Activated naive CD8-positive, alpha-beta T cell treated with anti-CD3 and anti-CD28 coated beads for 36 hours (primary cell): ENCODE measurements at regions not wholly inside any gene's neighbourhood (a gene's known extent, or its start where the extent isn't known, plus 50 kb on each side); places are given as distances from the start of the nearest gene placed in this dataset.
"Not testable (repeated sequence)": the region's sequence is repeated elsewhere in the genome, so short reads cannot be mapped to it uniquely, and the experiment has no call there.

ENCODE experiments used
- DNase-seq: peaks from one replicate; pipeline ENCODE4 v3.0.0; 2021
- H3K27ac Mint-ChIP-seq: one replicate; pipeline ENCODE4 v1.8.0; 2022; ENCODE audit warnings: mild to moderate bottlenecking, moderate library complexity, mixed read lengths
- H3K27me3 Mint-ChIP-seq: one replicate; pipeline ENCODE4 v1.8.0; 2022; ENCODE audit warnings: mild to moderate bottlenecking, mixed read lengths
- H3K36me3 Mint-ChIP-seq: one replicate; pipeline ENCODE4 v1.8.0; 2021; ENCODE audit warnings: mild to moderate bottlenecking, mixed read lengths
- H3K4me1 Mint-ChIP-seq: one replicate; pipeline ENCODE4 v1.8.0; 2021; ENCODE audit warnings: mixed read lengths
- H3K4me3 Mint-ChIP-seq: one replicate; pipeline ENCODE4 v1.8.0; 2022; ENCODE audit warnings: mild to moderate bottlenecking, moderate library complexity, mixed read lengths
- H3K9me3 Mint-ChIP-seq: one replicate; pipeline ENCODE4 v1.8.0; 2022; ENCODE audit warnings: mixed read lengths

- no peak for DNase-seq
- H3K36me3 Mint-ChIP-seq: no peaks in the 10 kb centered on the region
- H3K4me3 Mint-ChIP-seq: no peak overlapping the region
- H3K4me1 Mint-ChIP-seq: peaks cover 4% of the 10 kb centered on the region
- H3K9me3 Mint-ChIP-seq: peaks cover 2% of the 10 kb centered on the region
- no peak overlapping the region for H3K27ac Mint-ChIP-seq
- H3K27me3 Mint-ChIP-seq: peaks cover 6% of the 10 kb centered on the region
Measured at GRCh38 chr1:198440842-198441241, 99.6 kb downstream of the ATP6V1G3 start.

GRCh38 chr1:198437332-198437731, 103.1 kb downstream of the ATP6V1G3 start:
- peaks cover 6% of the 10 kb centered on the region for H3K9me3 Mint-ChIP-seq
- H3K4me3 Mint-ChIP-seq: no peak overlapping the region
- no peaks in the 10 kb centered on the region for H3K36me3 Mint-ChIP-seq
- no peaks in the 10 kb centered on the region for H3K27me3 Mint-ChIP-seq
- peaks cover 4% of the 10 kb centered on the region for H3K4me1 Mint-ChIP-seq
- H3K27ac Mint-ChIP-seq: no peak overlapping the region
- DNase-seq: no peak

DNA sequence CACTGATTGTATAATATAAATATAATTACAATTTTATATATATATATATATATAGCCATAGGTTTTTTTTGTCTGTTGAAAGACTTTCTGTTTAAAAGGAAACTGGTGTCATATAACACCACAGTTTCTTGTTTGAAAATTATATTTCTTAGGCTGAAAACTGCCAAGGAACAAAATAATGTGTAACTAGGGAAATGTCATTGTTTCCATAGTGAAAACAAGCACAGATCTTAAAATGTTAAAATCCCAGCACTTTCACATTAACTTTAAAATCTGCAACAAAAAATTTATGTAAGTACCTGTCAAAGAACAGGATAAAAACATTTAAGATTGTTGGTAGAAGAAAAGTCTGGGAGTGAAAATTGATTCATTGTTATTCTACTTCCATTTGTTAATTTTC, 104.2 kb downstream of the ATP6V1G3 start:
- H3K4me1 Mint-ChIP-seq: peaks cover 4% of the 10 kb centered on the region
- DNase-seq: no peak
- no peaks in the 10 kb centered on the region for H3K27me3 Mint-ChIP-seq
- peaks cover 16% of the 10 kb centered on the region for H3K9me3 Mint-ChIP-seq
- no peaks in the 10 kb centered on the region for H3K36me3 Mint-ChIP-seq
- no peak overlapping the region for H3K4me3 Mint-ChIP-seq
- no peak overlapping the region for H3K27ac Mint-ChIP-seq

GRCh38 chr1:198435056-198435455, 105.4 kb downstream of the ATP6V1G3 start:
- peaks cover 19% of the 10 kb centered on the region for H3K9me3 Mint-ChIP-seq
- no peak overlapping the region for H3K4me3 Mint-ChIP-seq
- no peaks in the 10 kb centered on the region for H3K27me3 Mint-ChIP-seq
- no peak overlapping the region for H3K27ac Mint-ChIP-seq
- no peaks in the 10 kb centered on the region for H3K36me3 Mint-ChIP-seq
- no peak for DNase-seq
- H3K4me1 Mint-ChIP-seq: peaks cover 4% of the 10 kb centered on the region

DNA sequence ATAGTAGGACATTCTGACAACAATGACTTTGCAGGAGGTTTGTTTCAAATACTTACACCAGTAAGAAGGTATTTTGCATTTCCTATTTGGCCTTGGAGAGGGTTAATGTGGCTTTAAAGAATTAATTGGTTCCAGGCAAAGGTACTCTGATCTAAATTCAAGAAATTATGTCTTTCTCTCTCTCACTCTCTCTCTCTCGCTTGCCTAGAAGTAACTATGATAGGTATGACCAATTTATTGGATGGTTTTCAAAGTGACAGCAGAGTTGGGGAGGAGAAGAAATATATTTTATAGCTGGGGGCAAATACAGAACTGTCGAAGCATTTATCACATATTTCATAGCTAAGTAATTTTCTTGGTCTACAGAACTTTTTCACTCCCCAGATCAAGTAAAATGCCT, 116.0 kb downstream of the ATP6V1G3 start:
- H3K4me3 Mint-ChIP-seq: no peak overlapping the region

GRCh38 chr1:198423673-198424072, 116.8 kb downstream of the ATP6V1G3 start:
- no peaks in the 10 kb centered on the region for H3K9me3 Mint-ChIP-seq
- no peak for DNase-seq
- H3K4me3 Mint-ChIP-seq: no peak overlapping the region
- no peaks in the 10 kb centered on the region for H3K4me1 Mint-ChIP-seq
- H3K36me3 Mint-ChIP-seq: no peaks in the 10 kb centered on the region
- no peak overlapping the region for H3K27ac Mint-ChIP-seq
- no peaks in the 10 kb centered on the region for H3K27me3 Mint-ChIP-seq

More for the DNA sequence above, 116.0 kb downstream of the ATP6V1G3 start:
- Mint-ChIP-seq H3K27ac (no peak overlapping the region), H3K27me3 (no peaks in the 10 kb centered on the region), H3K36me3 (no peaks in the 10 kb centered on the region), H3K9me3 (no peaks in the 10 kb centered on the region), H3K4me1 (no peaks in the 10 kb centered on the region)
- DNase-seq: no peak

DNA sequence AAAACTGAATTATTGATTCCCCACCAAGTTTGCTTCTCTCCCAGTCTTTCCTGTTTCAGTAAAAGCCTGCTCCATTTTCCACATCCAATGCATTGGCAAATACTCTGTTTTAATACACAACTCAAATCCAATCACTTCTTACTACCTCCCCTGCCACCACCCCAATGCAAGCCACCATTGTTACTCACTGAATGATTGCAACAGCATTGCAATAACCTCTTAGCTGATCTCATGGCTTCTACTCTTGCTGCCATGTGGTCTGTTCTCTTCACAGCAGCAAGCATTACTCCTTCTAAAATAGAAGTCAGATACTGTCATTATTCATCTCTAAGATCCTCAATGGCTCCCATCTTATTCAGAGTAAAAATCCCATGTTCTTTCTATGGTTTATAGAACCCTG, 123.4 kb downstream of the ATP6V1G3 start:
- Mint-ChIP-seq H3K27ac (no peak overlapping the region), H3K4me3 (no peak overlapping the region), H3K36me3 (no peaks in the 10 kb centered on the region), H3K27me3 (peaks cover 3% of the 10 kb centered on the region), H3K4me1 (no peaks in the 10 kb centered on the region), H3K9me3 (peaks cover 2% of the 10 kb centered on the region)
- DNase-seq: no peak

GRCh38 chr1:198416296-198416695, 124.2 kb downstream of the ATP6V1G3 start:
- H3K36me3 Mint-ChIP-seq: no peaks in the 10 kb centered on the region
- H3K4me3 Mint-ChIP-seq: no peak overlapping the region
- no peak for DNase-seq
- H3K27me3 Mint-ChIP-seq: peaks cover 3% of the 10 kb centered on the region
- H3K9me3 Mint-ChIP-seq: peaks cover 2% of the 10 kb centered on the region
- H3K27ac Mint-ChIP-seq: no peak overlapping the region
- H3K4me1 Mint-ChIP-seq: no peaks in the 10 kb centered on the region

- no peaks in the 10 kb centered on the region for H3K27me3 Mint-ChIP-seq
- peaks cover 2% of the 10 kb centered on the region for H3K9me3 Mint-ChIP-seq
- no peaks in the 10 kb centered on the region for H3K36me3 Mint-ChIP-seq
- no peak for DNase-seq
- no peak overlapping the region for H3K27ac Mint-ChIP-seq
- no peaks in the 10 kb centered on the region for H3K4me1 Mint-ChIP-seq
- H3K4me3 Mint-ChIP-seq: no peak overlapping the region
Measured at GRCh38 chr1:198411240-198411639, 129.2 kb downstream of the ATP6V1G3 start.

- Mint-ChIP-seq H3K4me3 (no peak overlapping the region), H3K36me3 (peaks cover 1% of the 10 kb centered on the region), H3K9me3 (peaks cover 8% of the 10 kb centered on the region), H3K4me1 (no peaks in the 10 kb centered on the region), H3K27ac (no peak overlapping the region), H3K27me3 (no peaks in the 10 kb centered on the region)
- DNase-seq: no peak
Measured at GRCh38 chr1:198408716-198409115, 131.8 kb downstream of the ATP6V1G3 start.

DNA sequence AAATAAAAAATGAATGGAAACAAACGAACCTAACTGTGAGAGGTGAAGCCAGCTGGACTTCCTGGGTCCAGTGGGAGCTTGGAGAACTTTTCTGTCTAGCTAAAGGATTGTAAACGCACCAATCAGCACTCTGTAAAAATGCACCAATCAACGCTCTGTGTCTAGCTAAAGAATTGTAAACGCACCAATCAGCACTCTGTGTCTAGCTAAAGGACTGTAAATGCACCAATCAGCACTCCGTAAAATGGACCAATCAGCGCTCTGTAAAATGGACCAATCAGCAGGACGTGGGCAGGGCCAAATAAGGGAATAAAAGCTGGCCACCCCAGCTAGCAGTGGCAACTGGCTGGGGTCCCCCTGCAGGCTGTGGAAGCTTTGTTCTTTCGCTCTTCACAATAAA, 135.8 kb downstream of the ATP6V1G3 start:
- H3K4me3 Mint-ChIP-seq, H3K36me3 Mint-ChIP-seq, H3K27ac Mint-ChIP-seq, H3K9me3 Mint-ChIP-seq, DNase-seq, H3K4me1 Mint-ChIP-seq, H3K27me3 Mint-ChIP-seq: not testable (repeated sequence)

DNA sequence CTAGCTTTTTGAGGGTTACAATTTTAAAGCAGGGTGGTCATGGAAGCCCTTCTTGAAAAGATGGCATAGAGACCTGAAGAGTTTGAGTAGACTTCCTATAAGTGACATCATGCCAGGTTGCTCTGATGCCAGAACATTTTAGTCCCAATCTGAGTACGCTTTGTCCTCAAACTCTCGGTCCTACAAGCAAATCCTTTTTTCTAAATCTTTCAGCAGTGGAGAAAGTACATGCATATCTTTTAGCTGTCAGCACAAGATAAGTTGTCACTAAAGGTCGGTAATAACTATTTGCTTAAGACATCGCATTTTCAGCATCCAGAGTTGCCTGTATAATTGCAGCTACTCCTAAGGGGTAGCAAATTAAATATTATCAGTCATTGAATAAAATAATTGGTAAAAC, 140.4 kb downstream of the ATP6V1G3 start:
- no peak for DNase-seq
- peaks cover 4% of the 10 kb centered on the region for H3K9me3 Mint-ChIP-seq
- H3K4me1 Mint-ChIP-seq: no peaks in the 10 kb centered on the region
- H3K4me3 Mint-ChIP-seq: no peak overlapping the region
- peaks cover 3% of the 10 kb centered on the region for H3K27me3 Mint-ChIP-seq
- no peaks in the 10 kb centered on the region for H3K36me3 Mint-ChIP-seq
- no peak overlapping the region for H3K27ac Mint-ChIP-seq

DNA sequence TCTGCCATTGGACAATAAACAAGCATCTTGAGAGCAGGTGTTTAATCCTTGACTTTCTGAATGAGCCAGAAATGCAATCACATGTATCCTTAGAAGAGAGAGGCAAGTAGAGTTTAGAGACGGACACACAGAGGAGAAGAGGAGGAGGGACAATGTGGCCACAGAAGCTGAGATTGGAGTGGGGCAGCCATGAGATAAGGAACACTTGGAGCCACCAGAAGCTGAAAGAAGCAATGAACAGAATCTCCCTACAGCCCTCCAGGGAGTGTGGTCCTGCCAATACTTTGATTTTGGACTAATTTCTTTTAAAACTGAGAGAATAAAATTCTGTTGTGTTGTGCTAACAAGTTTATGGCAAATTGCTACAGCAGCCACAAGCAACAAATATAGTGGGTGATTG, 141.0 kb downstream of the ATP6V1G3 start:
- H3K27me3 Mint-ChIP-seq: peaks cover 3% of the 10 kb centered on the region
- DNase-seq: no peak
- no peaks in the 10 kb centered on the region for H3K9me3 Mint-ChIP-seq
- H3K4me3 Mint-ChIP-seq: no peak overlapping the region
- H3K36me3 Mint-ChIP-seq: no peaks in the 10 kb centered on the region
- H3K27ac Mint-ChIP-seq: no peak overlapping the region
- H3K4me1 Mint-ChIP-seq: no peaks in the 10 kb centered on the region

DNA sequence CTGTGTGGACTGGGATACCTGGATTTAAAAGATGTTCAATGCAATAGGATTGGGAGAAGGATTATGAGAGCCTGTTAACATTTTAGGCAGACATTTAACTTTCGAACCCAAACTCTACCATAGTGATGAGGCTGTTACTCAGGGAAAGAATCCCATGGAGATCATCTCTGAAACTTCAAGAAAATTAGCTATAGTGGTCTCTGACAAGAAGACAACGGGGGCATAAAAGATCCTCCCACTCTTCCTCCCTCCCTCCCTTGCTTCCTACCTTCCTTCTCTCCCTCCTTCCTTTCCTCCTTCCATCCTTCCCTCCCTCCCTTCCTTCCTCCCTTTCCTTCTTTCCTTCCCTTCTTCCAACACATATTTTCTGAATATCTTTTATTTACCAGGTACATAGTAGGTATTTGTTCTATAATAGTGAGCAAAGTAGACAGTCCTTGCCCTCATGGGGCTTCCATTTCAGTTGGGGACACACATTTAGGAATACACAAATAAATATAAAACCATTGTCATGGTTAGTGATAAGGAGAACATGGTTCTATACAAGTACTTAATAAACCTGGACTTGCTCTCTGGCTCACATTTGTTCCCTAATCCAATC, 143.2 kb downstream of the ATP6V1G3 start:
- DNase-seq: no peak
- Mint-ChIP-seq H3K4me1 (no peaks in the 10 kb centered on the region), H3K9me3 (no peaks in the 10 kb centered on the region), H3K27me3 (peaks cover 3% of the 10 kb centered on the region), H3K27ac (no peak overlapping the region), H3K36me3 (no peaks in the 10 kb centered on the region), H3K4me3 (no peak overlapping the region)

DNA sequence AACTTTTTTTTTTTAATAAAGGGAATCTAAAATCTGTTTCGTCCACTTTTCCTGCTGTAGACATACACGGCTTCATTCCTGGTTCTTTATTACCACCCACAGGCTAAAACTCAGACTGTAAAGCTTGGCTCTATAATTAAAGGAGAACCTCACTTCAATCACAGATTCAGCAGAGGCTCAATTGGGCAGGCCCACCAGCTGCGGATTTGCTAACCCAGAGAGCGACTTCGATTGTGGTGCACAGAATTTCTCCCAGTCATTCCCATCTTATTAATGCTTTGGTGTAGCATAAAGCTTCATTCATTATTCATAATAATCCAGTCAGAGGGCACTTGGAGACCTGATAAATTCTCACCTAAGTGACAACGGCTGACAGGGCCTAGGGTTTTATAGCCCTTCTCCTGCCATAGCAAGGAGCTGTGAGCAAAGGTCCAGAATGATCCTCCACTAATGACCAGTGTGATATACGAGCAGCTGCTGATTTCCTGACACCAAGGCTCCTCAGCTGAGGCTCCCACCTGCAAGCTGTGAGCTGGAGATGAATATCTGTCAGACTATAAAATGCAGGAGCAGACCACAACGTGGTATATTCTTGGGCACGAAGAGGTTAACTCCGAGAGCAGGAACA, 149.0 kb downstream of the ATP6V1G3 start:
- H3K4me3 Mint-ChIP-seq: no peak overlapping the region
- no peaks in the 10 kb centered on the region for H3K27me3 Mint-ChIP-seq
- H3K27ac Mint-ChIP-seq: no peak overlapping the region
- no peaks in the 10 kb centered on the region for H3K36me3 Mint-ChIP-seq
- DNase-seq: no peak
- H3K9me3 Mint-ChIP-seq: no peaks in the 10 kb centered on the region
- H3K4me1 Mint-ChIP-seq: peaks cover 2% of the 10 kb centered on the region

DNA sequence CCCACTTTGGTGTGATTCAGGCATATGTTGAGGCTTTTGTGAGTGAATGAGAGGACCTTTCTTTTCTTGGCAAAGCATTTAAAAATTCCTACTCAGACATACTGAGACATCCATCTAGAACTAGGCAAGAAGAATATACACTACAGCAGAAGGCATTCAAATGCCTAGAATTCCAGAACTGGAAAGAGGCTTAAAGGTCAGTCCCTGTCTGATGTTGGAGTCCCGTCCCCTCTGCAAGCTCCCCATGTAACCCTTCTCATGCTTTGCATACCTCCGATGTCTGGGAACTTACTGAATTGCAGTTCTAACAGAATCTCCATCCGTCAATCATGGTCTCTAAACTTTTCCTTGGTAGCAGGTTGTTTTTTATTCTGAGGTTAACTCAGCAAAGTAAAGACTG, 152.9 kb downstream of the ATP6V1G3 start:
- peaks cover 2% of the 10 kb centered on the region for H3K4me1 Mint-ChIP-seq
- no peak overlapping the region for H3K27ac Mint-ChIP-seq
- no peaks in the 10 kb centered on the region for H3K9me3 Mint-ChIP-seq
- no peak for DNase-seq
- H3K36me3 Mint-ChIP-seq: no peaks in the 10 kb centered on the region
- no peak overlapping the region for H3K4me3 Mint-ChIP-seq
- H3K27me3 Mint-ChIP-seq: no peaks in the 10 kb centered on the region
